CD4-positive, alpha-beta T cell treated with Interleukin-15 for 4 hours (primary cell): ENCODE measurements at regions not wholly inside any gene's neighbourhood (a gene's known extent, or its start where the extent isn't known, plus 50 kb on each side); places are given as distances from the start of the nearest gene placed in this dataset.
"Not testable (repeated sequence)": the region's sequence is repeated elsewhere in the genome, so short reads cannot be mapped to it uniquely, and the experiment has no call there.

Source experiments
- DNase-seq: peaks from one replicate; pipeline ENCODE4 v3.0.0-alpha.2; 2020; ENCODE audit warnings: low spot score

GRCh38 chr2:242006091-242006634 lies 136.6 kb downstream of the RTP5 start:
- DNase-seq: not testable (repeated sequence)

GRCh38 chr2:242008908-242009307 lies 139.4 kb downstream of the RTP5 start:
- DNase-seq: not testable (repeated sequence)

GRCh38 chr2:242009846-242010245 lies 140.3 kb downstream of the RTP5 start:
- not testable (repeated sequence) for DNase-seq

- DNase-seq: not testable (repeated sequence)
Observed at GRCh38 chr2:242010252-242011166, 141.0 kb downstream of the RTP5 start.

- no peak for DNase-seq
Observed at GRCh38 chr2:242011167-242011513, 141.6 kb downstream of the RTP5 start.

GRCh38 chr2:242011516-242011915 lies 142.0 kb downstream of the RTP5 start:
- DNase-seq: no peak

- no peak for DNase-seq
Observed at GRCh38 chr2:242011991-242012764, 142.6 kb downstream of the RTP5 start.

- no peak for DNase-seq
Observed at GRCh38 chr2:242012956-242013764, 143.6 kb downstream of the RTP5 start.

GRCh38 chr2:242013771-242014170 lies 144.2 kb downstream of the RTP5 start:
- DNase-seq: no peak

GRCh38 chr2:242015108-242016065 lies 145.9 kb downstream of the RTP5 start:
- DNase-seq: no peak

- no peak for DNase-seq
Observed at GRCh38 chr2:242017086-242017485, 147.6 kb downstream of the RTP5 start.

- not testable (repeated sequence) for DNase-seq
Observed at GRCh38 chr2:242018416-242018815, 148.9 kb downstream of the RTP5 start.

GRCh38 chr2:242019344-242019743 lies 149.8 kb downstream of the RTP5 start:
- DNase-seq: no peak

GRCh38 chr2:242020196-242021004 lies 150.9 kb downstream of the RTP5 start:
- no peak for DNase-seq

GRCh38 chr2:242022550-242023290 lies 153.2 kb downstream of the RTP5 start:
- no peak for DNase-seq

- DNase-seq: no peak
Observed at GRCh38 chr2:242024751-242025355, 155.3 kb downstream of the RTP5 start.

GRCh38 chr2:242027676-242028450 lies 158.3 kb downstream of the RTP5 start:
- no peak for DNase-seq
